OCI-LY7 (cell line): ENCODE measurements at regions not wholly inside any gene's neighbourhood (a gene's known extent, or its start where the extent isn't known, plus 50 kb on each side); places are given as distances from the start of the nearest gene placed in this dataset.

Experiments
- BruUV-seq: library from RNA; stranded (reverse); fragments of 400-500 nt; replicated peaks from 2 replicates; lab custom pipeline; 2021; lab: Mats Ljungman, UMichigan
- CTCF ChIA-PET: fragments of 300-600 bp; sonication (Branson Sonifier 250); formaldehyde crosslinking; loops from one replicate; lab custom pipeline; 2022; ENCODE audit warnings: antibody characterized with exemption; ENCODE audit not compliant: unreplicated experiment; lab: Charles Lee
- POLR2A ChIA-PET: fragments of 300-600 bp; sonication (Branson Sonifier 250); formaldehyde crosslinking; loops from one replicate; lab custom pipeline; 2022; ENCODE audit warnings: antibody characterized with exemption; lab: Charles Lee
- DNase-seq: peaks from one replicate; pipeline ENCODE4 v3.0.0-alpha.2; 2015; ENCODE audit warnings: low spot score
- H2AFZ ChIP-seq: fragments of 200-600 bp; sonication (generic), shearing (Covaris generic); 2 replicates; pipeline ENCODE4 v1.6.1; 2014; ENCODE audit warnings: mild to moderate bottlenecking, antibody characterized with exemption, low read length, moderate library complexity
- H3K27ac ChIP-seq: fragments of 200-600 bp; sonication (generic); 2 replicates; pipeline ENCODE4 v1.5.1; 2014; ENCODE audit warnings: mixed run types, low read depth, mild to moderate bottlenecking, moderate library complexity, low read length, inconsistent platforms; ENCODE audit not compliant: poor library complexity, severe bottlenecking
- H3K36me3 ChIP-seq: fragments of 200-600 bp; sonication (generic); 2 replicates; pipeline ENCODE4 v1.6.1; 2014; ENCODE audit warnings: mild to moderate bottlenecking, antibody characterized with exemption, low read length, moderate library complexity, mixed read lengths; ENCODE audit not compliant: insufficient read depth
- H3K4me1 ChIP-seq: fragments of 200-600 bp; sonication (generic); 2 replicates; pipeline ENCODE4 v1.5.1; 2014; ENCODE audit warnings: mild to moderate bottlenecking, low read length; ENCODE audit not compliant: insufficient read depth, poor library complexity, severe bottlenecking
- H3K4me2 ChIP-seq: fragments of 200-600 bp; sonication (generic); 2 replicates; pipeline ENCODE4 v1.6.1; 2014; ENCODE audit warnings: mild to moderate bottlenecking, low read length
- H3K4me3 ChIP-seq: fragments of 200-600 bp; sonication (generic); 2 replicates; pipeline ENCODE4 v1.5.1; 2014; ENCODE audit warnings: mild to moderate bottlenecking, low read depth, low read length; ENCODE audit not compliant: poor library complexity, severe bottlenecking
- H3K79me2 ChIP-seq: fragments of 200-600 bp; sonication (generic); 2 replicates; pipeline ENCODE4 v1.6.1; 2016; ENCODE audit warnings: low read depth, mild to moderate bottlenecking, low read length, moderate library complexity, mixed read lengths; ENCODE audit not compliant: insufficient read depth
- H3K9me2 ChIP-seq: fragments of 200-600 bp; sonication (generic); 2 replicates; pipeline ENCODE4 v1.6.1; 2016; ENCODE audit warnings: mild to moderate bottlenecking, low read length, mixed read lengths; ENCODE audit not compliant: insufficient read depth
- H3K9me3 ChIP-seq: fragments of 200-600 bp; sonication (generic); 2 replicates; pipeline ENCODE4 v1.6.1; 2014; ENCODE audit warnings: mild to moderate bottlenecking, mixed run types, low read length, mixed read lengths
- H4K20me1 ChIP-seq: fragments of 200-600 bp; sonication (generic); 2 replicates; pipeline ENCODE4 v1.6.1; 2014; ENCODE audit warnings: mild to moderate bottlenecking, antibody characterized with exemption, low read length, moderate library complexity, mixed read lengths; ENCODE audit not compliant: insufficient read depth
- CTCF ChIP-seq: fragments of 200-600 bp; sonication (generic); conservative IDR thresholded peaks from 2 replicates; pipeline ENCODE4 v1.5.1; 2014; ENCODE audit warnings: mild to moderate bottlenecking, antibody characterized with exemption, low read length, moderate library complexity, mixed read lengths
- EZH2phosphoT487 ChIP-seq: fragments of 200-600 bp; sonication (generic); IDR thresholded peaks from 2 replicates; pipeline ENCODE4 v1.6.1; 2018; ENCODE audit warnings: low read depth, borderline replicate concordance, mild to moderate bottlenecking, mixed run types, antibody characterized with exemption, low read length, moderate library complexity, mixed read lengths
- intact Hi-C: fragments of 100-400 bp; cut with micrococcal nuclease; formaldehyde crosslinking; loops from one replicate; pipeline ENCODE4 v1.10.0; 2022; ENCODE audit not compliant: unreplicated experiment

GRCh38 chr2:6506859-6507258 is 358.8 kb downstream of the CMPK2 start:
- no peaks in the 10 kb centered on the region for H3K4me1 ChIP-seq
- H2AFZ ChIP-seq: no peak overlapping the region
- no peak for TF ChIP-seq CTCF
- no peak for TF ChIP-seq EZH2phosphoT487
- H3K27ac ChIP-seq: no peak overlapping the region
- no peaks in the 10 kb centered on the region for H3K79me2 ChIP-seq
- ChIA-PET CTCF (no interaction called here), POLR2A (interaction anchor here (1.1 to 1.3 kb wide), 3 partner anchors 10 to 14 kb away, joined by 3 to 4 read pairs (median 4); no protein-coding TSS in a partner anchor)
- no peaks in the 10 kb centered on the region for H3K9me3 ChIP-seq
- no TSS peak for BruUV-seq
- intact Hi-C loops: no loop called here
- no peaks in the 10 kb centered on the region for H4K20me1 ChIP-seq
- H3K4me3 ChIP-seq: no peak overlapping the region
- no peaks in the 10 kb centered on the region for H3K36me3 ChIP-seq
- H3K9me2 ChIP-seq: no peaks in the 10 kb centered on the region
- no peak overlapping the region for H3K4me2 ChIP-seq
- no peak for DNase-seq

GRCh38 chr2:6510532-6510931 is 355.2 kb downstream of the CMPK2 start:
- Histone ChIP-seq H3K4me2 (no peak overlapping the region), H2AFZ (no peak overlapping the region), H3K79me2 (no peaks in the 10 kb centered on the region), H4K20me1 (no peaks in the 10 kb centered on the region), H3K9me3 (no peaks in the 10 kb centered on the region), H3K9me2 (no peaks in the 10 kb centered on the region), H3K4me1 (no peaks in the 10 kb centered on the region), H3K36me3 (no peaks in the 10 kb centered on the region), H3K27ac (no peak overlapping the region), H3K4me3 (no peak overlapping the region)
- ChIA-PET POLR2A (no interaction called here), CTCF (no interaction called here)
- intact Hi-C loops: no loop called here
- no TSS peak for BruUV-seq
- TF ChIP-seq EZH2phosphoT487: no peak
- no peak for TF ChIP-seq CTCF
- no peak for DNase-seq

- no peak overlapping the region for H2AFZ ChIP-seq
- POLR2A ChIA-PET: interaction anchor here (0.7 kb wide), 1 partner anchor 748 kb away, joined by 3 read pairs; no protein-coding TSS in a partner anchor
These were observed 353.1 kb downstream of the CMPK2 start for GRCh38 chr2:6512589-6512988.

More at GRCh38 chr2:6512589-6512988, 353.1 kb downstream of the CMPK2 start:
- DNase-seq: no peak
- no peak overlapping the region for H3K27ac ChIP-seq
- CTCF ChIA-PET: no interaction called here
- no peak overlapping the region for H3K4me2 ChIP-seq
- no peaks in the 10 kb centered on the region for H3K36me3 ChIP-seq
- H3K9me3 ChIP-seq: no peaks in the 10 kb centered on the region
- intact Hi-C loops: no loop called here
- no peak overlapping the region for H3K4me3 ChIP-seq
- no peaks in the 10 kb centered on the region for H3K79me2 ChIP-seq
- no peaks in the 10 kb centered on the region for H3K4me1 ChIP-seq
- TF ChIP-seq EZH2phosphoT487 (no peak), CTCF (no peak)
- H3K9me2 ChIP-seq: no peaks in the 10 kb centered on the region
- no peaks in the 10 kb centered on the region for H4K20me1 ChIP-seq
- no TSS peak for BruUV-seq
